ENCODE measurements at regions not wholly inside any gene's neighbourhood (a gene's known extent, or its start where the extent isn't known, plus 50 kb on each side); places are given as distances from the start of the nearest gene placed in this dataset.

DNA sequence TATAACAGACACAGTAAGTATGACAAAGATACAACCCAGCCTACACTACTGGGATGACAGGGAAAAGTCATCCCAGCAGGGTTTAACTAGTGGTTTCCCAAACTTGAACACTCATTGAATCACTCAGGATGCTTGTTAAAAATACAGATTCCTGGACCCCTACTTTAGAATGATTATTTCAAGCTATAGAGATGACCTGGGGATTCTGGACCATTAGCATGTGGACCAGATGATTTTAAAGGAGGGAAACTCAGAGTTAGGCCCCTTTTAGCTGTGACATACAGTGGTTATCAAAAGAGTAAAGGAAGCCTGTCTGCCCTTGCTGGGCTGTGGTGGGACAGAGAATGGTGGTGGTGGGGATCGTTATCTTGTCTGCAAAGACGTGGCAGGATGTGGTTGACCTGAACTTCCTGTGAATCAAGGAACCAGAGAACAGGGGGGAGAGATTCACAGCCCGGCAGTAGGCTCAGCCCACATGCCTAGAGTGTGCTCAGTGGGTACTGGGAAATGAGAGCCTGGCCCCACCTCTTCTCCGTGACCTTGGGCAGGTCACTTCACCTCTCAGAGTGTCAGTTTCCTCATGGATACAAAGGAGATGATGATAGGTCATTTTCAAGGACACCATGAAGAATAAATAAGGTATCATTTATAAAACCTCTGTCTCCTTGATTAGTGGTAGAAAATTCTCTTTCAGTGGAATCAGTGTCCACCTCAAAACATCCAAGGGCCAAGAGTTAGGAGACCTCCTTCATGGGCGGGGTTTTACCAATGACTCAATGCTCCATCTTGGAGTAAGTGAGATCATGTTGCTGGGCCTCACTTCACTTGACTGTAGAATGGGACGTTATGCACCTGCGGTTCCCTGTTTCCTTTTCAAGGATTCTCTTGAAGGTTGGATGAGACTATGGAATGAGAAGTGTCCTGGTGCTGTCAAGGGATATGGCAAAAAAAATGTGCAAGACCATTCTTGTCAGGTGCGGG, 306.5 kb downstream of the RPLP1 start:
- H3K4me1 ChIP-seq = peaks cover 12% of the 10 kb centered on the region

DNA sequence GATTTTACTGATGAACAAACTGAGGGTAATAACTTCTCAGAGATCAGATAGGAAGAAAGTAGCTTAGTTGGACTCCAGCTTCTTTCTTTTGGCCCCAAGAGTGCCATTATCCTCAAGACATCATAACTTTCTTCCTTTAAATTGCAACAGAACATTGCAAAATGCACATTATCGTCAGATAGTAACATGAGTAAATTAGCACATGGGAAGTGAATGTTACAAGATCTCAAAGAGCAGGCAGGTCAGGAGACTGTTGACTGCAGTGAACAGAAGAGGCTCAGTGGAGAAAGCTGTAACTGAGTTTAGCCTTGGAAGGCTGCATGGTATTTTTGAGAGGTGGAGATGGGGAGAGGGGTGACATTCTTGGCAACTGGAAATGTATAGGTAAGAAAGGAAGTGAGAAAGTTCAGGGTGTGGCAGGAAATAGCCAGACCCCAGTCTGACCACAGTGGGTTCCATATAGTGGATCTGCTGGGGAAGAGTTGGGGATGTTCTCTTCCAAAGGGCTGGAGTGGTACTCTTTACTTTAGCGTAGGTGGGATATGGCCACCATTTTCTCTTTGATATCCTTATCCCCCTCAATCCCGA, 307.7 kb downstream of the RPLP1 start:
- H3K36me3 ChIP-seq = no peaks in the 10 kb centered on the region
- no peaks in the 10 kb centered on the region for H3K9me3 ChIP-seq
- peaks cover 12% of the 10 kb centered on the region for H3K4me1 ChIP-seq
- TF ChIP-seq CTCF (IDR thresholded peaks at IDR 0.05; ENCODE audit: low read depth, low read length) = no peak
- no peak overlapping the region for H3K4me3 ChIP-seq (ENCODE audit: low read depth, low read length)
- no peaks in the 10 kb centered on the region for H3K27me3 ChIP-seq
- no peak for DNase-seq

More for the DNA sequence above, 306.5 kb downstream of the RPLP1 start:
- TF ChIP-seq CTCF (IDR thresholded peaks at IDR 0.05; ENCODE audit: low read depth, low read length) = no peak
- no peak for DNase-seq
- no peaks in the 10 kb centered on the region for H3K27me3 ChIP-seq
- no peak overlapping the region for H3K4me3 ChIP-seq (ENCODE audit: low read depth, low read length)
- H3K36me3 ChIP-seq = no peaks in the 10 kb centered on the region
- no peaks in the 10 kb centered on the region for H3K9me3 ChIP-seq

- no peaks in the 10 kb centered on the region for H3K9me3 ChIP-seq
- TF ChIP-seq CTCF (IDR thresholded peaks at IDR 0.05; ENCODE audit: low read depth, low read length) = no peak
- H3K36me3 ChIP-seq = no peaks in the 10 kb centered on the region
- H3K4me1 ChIP-seq = peaks cover 12% of the 10 kb centered on the region
- no peaks in the 10 kb centered on the region for H3K27me3 ChIP-seq
- DNase-seq = peak; percentile 53
- peak overlapping the region; percentile 8; the same call in 1 of the 2 replicates for H3K4me3 ChIP-seq (ENCODE audit: low read depth, low read length)
Observed at GRCh38 chr15:69760890-69761568, 308.4 kb downstream of the RPLP1 start.

GRCh38 chr15:69762373-69763148, 309.9 kb downstream of the RPLP1 start:
- H3K4me3 ChIP-seq (ENCODE audit: low read depth, low read length) = no peak overlapping the region
- no peaks in the 10 kb centered on the region for H3K27me3 ChIP-seq
- H3K36me3 ChIP-seq = no peaks in the 10 kb centered on the region
- H3K9me3 ChIP-seq = no peaks in the 10 kb centered on the region
- no peak for DNase-seq
- TF ChIP-seq CTCF (IDR thresholded peaks at IDR 0.05; ENCODE audit: low read depth, low read length) = peak; percentile 47
- H3K4me1 ChIP-seq = peaks cover 12% of the 10 kb centered on the region

GRCh38 chr15:69763831-69764230, 311.2 kb downstream of the RPLP1 start:
- H3K4me1 ChIP-seq = peaks cover 12% of the 10 kb centered on the region
- no peaks in the 10 kb centered on the region for H3K36me3 ChIP-seq
- H3K4me3 ChIP-seq (ENCODE audit: low read depth, low read length) = no peak overlapping the region
- H3K27me3 ChIP-seq = no peaks in the 10 kb centered on the region
- no peaks in the 10 kb centered on the region for H3K9me3 ChIP-seq
- no peak for DNase-seq
- no peak for TF ChIP-seq CTCF (IDR thresholded peaks at IDR 0.05; ENCODE audit: low read depth, low read length)

Measured in BE2C (cell line).